GM21737 (cell line): ENCODE measurements at regions not wholly inside any gene's neighbourhood (a gene's known extent, or its start where the extent isn't known, plus 50 kb on each side); places are given as distances from the start of the nearest gene placed in this dataset.
"Not testable (repeated sequence)": the region's sequence is repeated elsewhere in the genome, so short reads cannot be mapped to it uniquely, and the experiment has no call there.

ENCODE experiments used
- ATAC-seq: cut with Tn5 transposase; IDR thresholded peaks from one replicate; pipeline ENCODE4 v1.9.1; 2021; ENCODE audit warnings: mild to moderate bottlenecking, moderate library complexity; ENCODE audit not compliant: unreplicated experiment

- ATAC-seq: not testable (repeated sequence)
Measured at GRCh38 chr6:26951211-26951610, 291.7 kb upstream of the ZNF322 start.

- ATAC-seq: not testable (repeated sequence)
Measured at GRCh38 chr6:26956078-26956600, 291.4 kb upstream of the PRSS16 start.

- not testable (repeated sequence) for ATAC-seq
Measured at GRCh38 chr6:26956601-26957184, 290.8 kb upstream of the PRSS16 start.

GRCh38 chr6:26957399-26958127, 289.9 kb upstream of the PRSS16 start:
- ATAC-seq: not testable (repeated sequence)

GRCh38 chr6:26961236-26961635, 286.3 kb upstream of the PRSS16 start:
- ATAC-seq: not testable (repeated sequence)

GRCh38 chr6:27002447-27002846, 245.1 kb upstream of the PRSS16 start:
- no peak for ATAC-seq

GRCh38 chr6:27007020-27007419, 240.5 kb upstream of the PRSS16 start:
- ATAC-seq: no peak

- not testable (repeated sequence) for ATAC-seq
Measured at GRCh38 chr6:27008613-27009012, 238.9 kb upstream of the PRSS16 start.

- ATAC-seq: not testable (repeated sequence)
Measured at GRCh38 chr6:27014053-27014452, 233.4 kb upstream of the PRSS16 start.

- ATAC-seq: no peak
Measured at GRCh38 chr6:27016689-27017088, 230.8 kb upstream of the PRSS16 start.

- not testable (repeated sequence) for ATAC-seq
Measured at GRCh38 chr6:27018401-27018800, 229.1 kb upstream of the PRSS16 start.

- ATAC-seq: peak; percentile 71
Measured at GRCh38 chr6:27019651-27020552, 227.6 kb upstream of the PRSS16 start.

- no peak for ATAC-seq
Measured at GRCh38 chr6:27020553-27020880, 227.0 kb upstream of the PRSS16 start.

GRCh38 chr6:27023664-27024063, 223.8 kb upstream of the PRSS16 start:
- ATAC-seq: no peak

- ATAC-seq: no peak
Measured at GRCh38 chr6:27025351-27025750, 222.2 kb upstream of the PRSS16 start.

GRCh38 chr6:27026361-27026760, 221.1 kb upstream of the PRSS16 start:
- ATAC-seq: no peak

GRCh38 chr6:27031302-27031701, 216.2 kb upstream of the PRSS16 start:
- no peak for ATAC-seq

GRCh38 chr6:27038498-27038897, 209.0 kb upstream of the PRSS16 start:
- no peak for ATAC-seq

GRCh38 chr6:27040244-27041042, 207.1 kb upstream of the PRSS16 start:
- ATAC-seq: no peak

GRCh38 chr6:27043244-27043643, 204.3 kb upstream of the PRSS16 start:
- ATAC-seq: no peak

GRCh38 chr6:27045131-27045530, 202.4 kb upstream of the PRSS16 start:
- not testable (repeated sequence) for ATAC-seq
